GM19328 (cell line): ENCODE measurements at regions not wholly inside any gene's neighbourhood (a gene's known extent, or its start where the extent isn't known, plus 50 kb on each side); places are given as distances from the start of the nearest gene placed in this dataset.

Experiments used
- ATAC-seq: cut with Tn5 transposase; IDR thresholded peaks from one replicate; pipeline ENCODE4 v1.9.1; 2021; ENCODE audit warnings: mild to moderate bottlenecking, moderate library complexity; ENCODE audit not compliant: unreplicated experiment

DNA sequence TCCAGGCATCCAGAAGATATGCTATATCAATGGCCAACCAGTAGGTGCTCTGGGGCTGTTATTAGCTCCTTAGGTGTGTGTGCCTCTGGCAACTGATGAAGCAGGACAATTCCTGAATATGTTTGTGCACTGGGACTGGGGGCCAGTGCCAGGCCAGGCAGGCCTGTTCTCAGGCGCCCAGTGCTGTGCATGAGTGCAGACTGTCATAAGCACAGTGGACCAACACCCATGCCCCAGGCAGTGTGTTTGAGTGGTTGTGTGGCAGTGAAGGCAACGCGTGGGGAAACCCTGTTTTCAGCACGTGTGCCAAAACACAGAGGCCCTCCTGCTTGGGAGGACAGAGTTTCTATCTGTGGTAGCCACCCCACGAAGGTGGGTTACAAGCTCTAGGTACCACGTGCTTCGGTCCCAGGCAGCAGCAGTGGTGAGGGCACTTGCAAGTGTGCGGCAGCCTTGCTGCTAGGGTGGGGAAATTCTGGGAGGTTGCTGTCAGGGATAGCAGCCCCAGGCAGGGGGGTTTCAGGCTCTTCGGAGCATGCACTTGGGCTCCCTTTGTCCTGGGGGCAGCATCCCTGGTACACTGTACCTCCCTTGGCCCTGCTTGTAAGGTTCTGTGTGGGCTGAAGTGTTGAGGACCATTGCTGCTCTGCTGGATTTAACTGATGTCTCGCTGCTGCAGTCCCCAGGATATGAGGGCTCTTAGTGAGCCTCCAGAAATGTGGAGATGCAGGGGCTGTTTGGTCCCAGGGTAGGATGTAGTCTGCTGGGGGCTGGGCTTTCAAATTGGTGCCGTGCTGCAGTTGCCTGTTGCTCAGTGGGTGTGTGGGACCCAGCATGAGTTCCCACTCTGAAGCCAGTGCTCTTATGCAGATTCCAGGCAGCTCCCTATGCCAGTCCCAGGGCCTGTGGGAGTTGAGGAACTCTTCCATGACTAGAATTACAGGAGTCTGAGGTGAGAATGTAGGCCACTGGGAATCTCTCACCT is 280.9 kb downstream of the RPRM start:
- no peak for ATAC-seq

DNA sequence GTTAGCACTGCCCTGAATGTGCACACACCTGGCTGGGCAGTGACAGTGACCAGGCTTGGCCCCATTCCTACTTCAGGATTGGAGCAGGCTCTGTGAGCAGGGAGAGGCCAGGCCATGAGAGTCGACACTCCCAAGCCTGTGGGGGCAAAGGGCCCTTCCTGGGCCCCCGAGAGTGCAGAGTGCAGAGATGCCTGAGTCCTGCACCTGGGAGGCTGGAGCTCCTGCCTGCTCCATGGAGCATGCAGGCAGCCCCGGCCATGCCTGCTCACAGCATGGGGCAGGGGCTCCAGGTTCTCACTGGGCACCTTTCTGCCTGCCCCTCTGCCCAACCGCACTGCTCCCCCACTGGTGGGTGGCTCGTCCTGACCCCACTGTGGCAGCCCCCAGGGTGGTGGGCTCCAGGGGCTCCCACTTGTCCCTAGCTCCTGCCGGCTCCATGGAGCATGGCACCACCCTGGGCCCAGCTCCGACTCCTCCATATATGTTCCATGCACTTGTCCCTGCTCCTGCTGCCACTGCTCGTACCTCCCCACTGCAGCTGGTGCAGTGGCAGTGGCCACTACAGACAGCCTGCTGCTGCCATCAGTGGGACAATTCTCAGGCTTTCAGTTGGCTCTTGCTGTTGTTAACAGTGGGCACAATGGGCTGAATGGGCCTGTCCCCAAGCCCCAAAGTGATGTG is 282.0 kb downstream of the RPRM start:
- ATAC-seq: no peak

DNA sequence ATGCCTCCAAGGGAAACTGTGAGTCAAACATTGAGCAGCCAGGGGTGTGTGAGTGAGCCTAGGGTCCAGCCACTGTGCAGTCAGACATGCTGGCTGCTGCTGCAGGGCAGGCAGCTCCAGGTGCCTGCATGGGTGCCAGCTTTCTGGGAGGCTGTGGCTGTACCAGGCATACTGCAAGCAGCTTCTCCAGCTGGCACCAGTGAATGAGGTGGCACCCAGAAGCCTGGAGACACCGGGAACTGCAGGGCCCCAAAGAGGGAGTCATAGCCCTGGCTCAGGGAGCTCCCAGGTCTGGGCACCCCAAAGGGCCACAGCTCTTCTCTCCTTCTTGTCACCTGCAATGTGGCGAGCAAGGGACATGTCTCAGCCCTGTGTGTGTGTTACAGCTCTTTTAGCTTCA is 283.2 kb downstream of the RPRM start:
- ATAC-seq: no peak

DNA sequence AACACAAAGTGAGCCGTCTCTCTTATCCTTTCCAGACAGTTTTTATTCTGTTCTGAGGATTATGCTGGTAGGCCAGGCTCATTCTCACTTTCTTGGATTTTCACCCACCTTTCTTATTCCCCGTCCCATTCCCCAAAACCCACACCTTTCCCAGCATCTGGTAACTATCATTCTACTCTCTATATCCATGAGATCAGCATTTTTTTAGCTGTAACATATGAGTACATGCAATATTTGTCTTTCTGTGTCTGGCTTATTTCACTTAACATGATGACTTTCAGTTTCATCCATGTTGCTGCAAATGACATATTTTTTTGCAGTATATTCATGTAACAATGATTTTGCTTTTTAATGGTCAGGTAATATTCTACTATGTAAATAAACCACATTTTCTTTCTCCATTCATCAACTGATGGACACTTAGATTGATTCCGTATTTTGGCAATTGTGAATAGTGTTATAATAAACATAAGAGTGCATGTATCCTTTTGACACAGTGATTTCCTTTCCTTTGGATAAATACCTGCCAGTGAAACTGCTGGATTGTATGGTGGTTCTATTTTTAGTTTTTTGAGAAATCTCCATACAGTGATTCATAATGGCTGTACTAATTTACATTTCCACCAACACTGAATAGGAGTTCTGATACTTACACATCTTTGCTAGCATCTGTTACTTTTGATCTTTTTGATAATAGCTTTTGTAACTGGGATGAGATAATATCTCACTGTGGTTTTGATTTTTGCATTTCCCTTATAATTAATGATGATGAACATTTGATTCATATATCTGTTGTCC is 289.3 kb downstream of the RPRM start:
- ATAC-seq: no peak

DNA sequence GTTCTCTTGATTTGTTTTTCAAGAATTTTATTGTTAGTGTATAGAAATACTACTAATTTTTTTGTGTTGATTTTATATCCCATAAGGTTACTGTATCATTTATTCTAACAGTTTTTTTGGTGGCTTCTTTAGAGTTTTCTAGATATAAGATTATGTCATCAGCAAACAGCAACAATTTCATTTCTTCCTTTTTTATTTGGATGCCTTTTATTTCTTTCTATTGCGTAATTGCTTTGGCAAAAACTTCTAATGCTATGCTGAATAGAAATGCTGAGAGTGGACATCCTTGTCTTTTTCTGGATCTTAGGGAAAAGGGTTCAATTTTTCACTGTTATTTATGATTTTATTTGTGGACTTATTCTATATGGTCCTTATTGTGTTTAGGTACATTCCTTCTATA is 298.8 kb downstream of the RPRM start:
- no peak for ATAC-seq

DNA sequence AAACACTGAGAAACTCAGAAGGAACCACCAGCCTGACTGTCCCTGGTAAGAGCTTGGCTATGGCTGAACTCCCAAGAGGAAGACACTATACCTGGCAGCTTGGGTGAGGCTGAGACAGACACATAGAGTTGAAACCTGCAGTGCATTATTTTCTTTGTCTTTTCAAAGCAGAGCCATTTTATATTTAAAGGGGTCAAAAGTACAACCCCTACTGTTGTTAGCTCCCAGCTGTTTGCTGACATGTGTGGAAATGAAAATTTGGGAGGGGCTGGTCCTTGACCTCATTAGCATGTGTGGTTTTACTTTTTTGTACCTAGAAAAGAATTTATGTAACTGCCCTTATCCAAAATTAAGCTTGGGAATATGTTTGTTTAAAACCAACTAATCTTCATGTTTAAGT is 309.0 kb downstream of the RPRM start:
- no peak for ATAC-seq

DNA sequence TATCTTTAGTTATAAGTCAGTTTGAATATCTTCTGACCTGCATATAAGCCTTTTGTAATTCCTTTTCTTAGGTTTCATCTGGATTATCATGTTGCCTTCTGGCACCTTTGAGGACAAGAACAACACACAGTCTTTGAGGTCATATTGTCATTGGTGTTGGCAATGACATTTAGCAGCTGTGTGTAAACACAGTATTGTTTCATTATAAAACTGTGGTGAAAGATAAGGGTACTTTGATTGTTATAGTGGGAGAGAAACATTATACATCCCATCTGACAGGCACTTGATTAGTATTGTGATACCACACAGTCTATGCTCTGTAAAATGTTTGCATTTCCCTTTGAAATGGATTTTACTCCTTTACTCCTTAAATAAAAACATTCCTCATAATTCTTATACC is 313.5 kb downstream of the RPRM start:
- ATAC-seq: no peak

DNA sequence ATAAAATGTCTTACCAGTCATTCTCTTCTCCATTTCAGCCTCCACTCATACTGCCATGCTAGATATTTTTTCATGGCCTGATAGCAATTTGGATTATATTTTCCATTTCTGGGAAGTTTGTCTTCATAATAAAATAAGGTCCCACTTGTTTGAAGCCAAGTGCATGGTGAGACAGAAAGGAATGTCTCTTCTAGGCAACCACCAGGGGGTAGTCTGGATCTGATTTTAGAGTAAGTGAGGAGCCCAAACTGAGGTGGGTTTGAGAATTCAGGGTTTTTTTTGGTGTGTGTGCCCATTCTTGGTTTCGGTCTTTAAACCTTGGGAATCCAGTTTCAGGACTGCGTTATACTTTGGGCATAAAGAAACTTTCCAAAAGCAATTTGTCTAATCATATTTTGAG is 315.5 kb downstream of the RPRM start:
- no peak for ATAC-seq

DNA sequence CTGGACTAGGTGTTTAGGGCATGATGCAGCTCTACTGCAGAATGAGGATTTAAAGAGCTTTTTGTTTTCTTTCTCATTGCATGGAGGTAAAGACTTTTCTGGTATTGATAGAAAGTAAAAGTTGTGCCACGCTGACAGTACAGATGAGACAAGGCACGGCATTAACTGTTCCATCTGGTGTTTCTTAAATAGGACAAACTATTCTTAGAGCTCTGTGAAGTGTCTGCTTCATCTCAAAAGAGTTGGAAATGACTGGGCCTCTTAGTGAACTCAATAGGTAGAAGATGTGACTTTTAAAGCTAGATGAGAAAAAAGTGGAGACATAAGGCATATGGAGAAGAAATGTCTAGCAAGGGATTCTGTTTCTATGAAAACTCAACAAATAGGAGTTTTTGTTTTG is 321.8 kb downstream of the RPRM start:
- ATAC-seq: no peak

DNA sequence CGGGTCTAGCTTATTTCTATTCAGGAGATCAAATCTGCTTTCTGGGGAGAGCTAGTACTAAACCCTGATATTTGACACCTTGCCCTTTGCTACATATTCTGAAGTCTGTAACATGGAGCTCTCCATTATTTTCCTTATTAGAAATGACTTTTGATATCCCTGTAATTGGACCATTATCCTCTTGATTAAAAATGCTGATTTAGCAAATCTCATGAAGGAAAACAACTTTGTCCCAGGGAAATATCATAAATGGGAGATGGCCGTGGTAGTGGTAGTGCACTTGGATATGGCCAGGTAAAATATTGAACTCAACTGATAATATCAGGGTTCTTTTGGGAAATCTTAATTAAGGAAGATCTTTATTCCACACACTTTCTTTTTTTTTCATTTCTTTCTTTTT is 326.5 kb downstream of the RPRM start:
- ATAC-seq: no peak

DNA sequence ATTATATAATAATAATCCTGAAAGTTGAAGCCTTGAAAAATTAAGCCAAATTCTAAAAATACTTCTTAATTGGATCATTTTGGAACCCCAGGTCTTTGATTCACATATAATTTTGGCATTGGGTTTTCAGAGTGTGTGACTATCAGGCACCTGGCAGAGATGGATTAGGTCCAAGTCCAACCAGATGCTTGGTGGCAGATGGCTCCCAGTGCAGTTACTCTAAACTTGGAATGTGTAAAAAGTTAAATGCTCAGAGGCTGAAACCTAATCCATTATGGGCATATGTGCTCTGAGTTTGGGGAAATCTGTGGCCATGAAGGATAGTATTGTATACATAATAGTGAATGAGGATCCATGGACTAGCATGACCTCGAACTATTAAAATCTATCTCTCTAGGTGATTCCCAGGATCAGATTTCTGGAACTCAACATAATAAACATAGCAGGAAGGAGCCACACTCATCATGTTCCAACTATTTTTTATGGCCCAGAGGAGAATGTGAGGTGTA is 333.0 kb downstream of the RPRM start:
- ATAC-seq: no peak

DNA sequence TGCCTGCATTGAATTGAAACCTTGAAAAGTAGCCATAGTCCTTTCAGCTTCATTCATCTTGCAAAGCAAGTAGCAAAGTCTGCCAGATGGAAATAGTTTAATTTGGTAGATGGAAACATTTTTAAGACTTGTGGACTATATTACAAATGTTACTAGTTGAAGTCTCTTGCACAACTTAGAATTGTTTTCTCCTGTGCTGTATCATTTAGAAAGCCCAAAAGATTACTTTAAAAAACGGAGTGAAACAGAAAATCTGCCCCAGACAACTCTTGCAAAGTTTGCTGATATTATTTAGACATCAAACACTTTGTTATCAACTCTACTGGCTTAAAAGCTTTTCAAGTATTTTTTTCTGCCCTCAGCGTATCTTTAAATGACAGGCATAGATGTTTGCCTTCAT is 335.0 kb downstream of the RPRM start:
- ATAC-seq: no peak

DNA sequence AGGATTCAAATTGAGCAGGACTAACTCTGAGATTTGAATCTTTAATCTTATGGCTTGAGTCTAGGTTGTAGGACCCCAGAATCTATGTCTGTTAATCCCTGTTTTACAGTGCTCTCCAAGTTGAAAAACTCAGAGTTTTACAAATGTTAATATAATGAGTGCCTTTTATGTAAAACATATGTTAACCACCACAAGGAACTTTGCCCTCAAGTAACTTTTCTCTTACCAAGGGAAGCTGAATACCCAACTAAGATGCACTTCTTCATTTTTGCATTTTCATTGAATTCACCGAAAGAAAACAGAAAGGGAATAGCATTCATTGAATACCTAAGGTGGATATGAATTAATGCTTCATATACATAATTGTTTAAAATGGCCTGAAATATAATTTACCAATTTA is 338.1 kb downstream of the RPRM start:
- ATAC-seq: no peak

DNA sequence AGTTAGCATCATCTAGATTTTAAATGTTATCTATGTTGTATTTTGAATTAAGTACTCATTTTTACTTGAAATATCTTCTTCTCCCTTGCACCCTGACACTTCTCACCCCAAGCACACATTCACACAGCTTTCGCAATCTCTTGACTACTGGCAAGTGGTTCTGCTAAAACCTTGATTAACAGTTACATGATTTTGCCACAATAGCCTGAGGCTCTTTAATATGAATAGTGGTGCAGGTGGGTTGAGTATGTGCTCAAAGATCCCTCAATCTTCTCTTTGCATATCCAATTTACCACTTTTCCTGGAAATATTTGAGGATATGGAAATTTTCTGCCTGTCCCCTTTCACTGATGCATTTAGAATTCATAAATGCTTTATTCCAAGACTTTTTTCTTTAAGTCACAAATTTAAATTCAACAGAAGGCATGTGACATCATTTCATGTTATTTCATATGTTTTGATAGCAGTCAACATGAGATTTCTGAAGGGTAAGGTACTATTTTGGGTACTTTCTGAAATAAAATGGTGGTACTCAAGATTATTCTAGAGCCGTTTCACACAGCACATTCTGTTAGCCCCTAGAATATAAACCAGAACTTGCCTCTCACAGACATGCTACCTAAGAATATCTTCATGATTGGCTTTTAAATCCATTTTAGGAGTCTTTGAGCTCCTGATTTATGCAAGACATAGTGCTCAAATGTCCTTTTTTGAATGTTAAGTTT is 339.7 kb downstream of the RPRM start:
- ATAC-seq: no peak

DNA sequence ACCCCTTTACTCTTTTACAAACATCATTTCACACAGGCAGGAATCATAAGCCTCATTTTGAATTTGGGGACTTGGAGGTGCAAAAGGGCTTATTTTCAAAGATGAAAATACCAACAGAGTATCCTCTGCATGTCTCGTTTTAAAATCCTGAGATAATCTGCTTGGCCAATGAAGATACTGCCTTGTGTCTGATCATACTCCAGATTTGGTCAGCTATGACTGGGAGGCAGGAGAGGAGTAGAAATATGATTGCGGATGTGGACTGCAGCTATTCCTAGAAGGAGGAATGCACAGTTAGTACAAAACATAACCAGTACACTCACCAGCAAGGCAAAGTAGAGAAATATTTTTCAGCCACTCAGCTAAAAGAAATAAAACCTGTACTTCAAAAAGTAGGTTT is 342.3 kb downstream of the RPRM start:
- ATAC-seq: no peak

DNA sequence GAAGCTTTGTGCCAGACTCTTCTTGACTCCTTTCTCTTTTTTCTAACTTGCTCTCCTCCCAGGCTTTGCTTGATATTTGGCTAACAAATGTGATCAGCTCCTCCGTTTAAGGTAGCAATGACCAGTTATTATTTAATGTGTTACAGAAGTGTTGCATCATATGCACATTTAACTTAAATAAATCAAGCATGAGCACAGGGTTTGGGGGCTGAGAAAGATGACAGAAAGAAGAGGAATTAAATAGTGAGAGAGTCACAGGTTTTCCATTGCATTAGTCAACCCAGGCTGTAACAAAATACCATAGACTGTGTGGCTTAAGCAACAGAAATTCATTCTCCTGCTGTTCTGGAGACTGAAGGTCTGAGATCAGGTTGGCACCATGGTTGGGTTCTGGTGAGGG is 343.8 kb downstream of the RPRM start:
- ATAC-seq: no peak

DNA sequence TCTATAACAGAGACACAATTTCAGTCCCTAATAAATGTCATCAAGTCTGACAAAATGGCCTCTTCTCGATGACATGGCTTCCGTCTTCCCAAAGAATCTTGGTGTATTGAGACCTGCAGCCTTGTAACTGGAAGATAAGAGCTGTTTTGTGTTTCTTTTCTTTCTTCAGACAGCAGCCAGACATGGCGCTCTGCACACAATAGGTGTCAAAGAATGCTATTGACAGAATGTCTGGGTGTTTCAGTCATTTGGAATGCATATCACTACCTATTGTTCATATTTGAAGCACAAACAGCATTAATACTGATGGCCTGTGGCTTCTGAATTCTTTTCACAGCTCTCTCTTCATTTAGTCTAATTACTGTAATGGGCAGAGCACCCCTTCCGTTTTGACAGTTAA is 344.8 kb downstream of the RPRM start:
- ATAC-seq: no peak

DNA sequence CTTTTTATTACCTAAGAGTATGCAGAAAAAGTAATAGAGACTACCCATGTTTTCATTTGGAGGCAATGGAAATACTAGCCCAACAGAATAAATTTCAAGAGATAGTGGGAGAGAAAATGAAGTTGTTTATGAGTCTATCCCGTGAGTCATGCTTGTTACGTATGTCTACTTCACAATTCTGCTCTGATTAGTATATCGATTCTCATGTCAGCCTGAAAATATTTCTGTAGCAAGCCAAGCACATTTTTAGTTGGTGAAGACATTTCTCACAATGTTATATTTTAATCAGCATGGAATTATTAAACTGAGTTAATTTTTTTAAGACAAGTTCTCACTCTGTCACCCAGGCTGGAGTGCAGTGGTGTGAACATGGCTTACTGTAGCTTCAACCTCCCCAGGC is 346.1 kb downstream of the RPRM start:
- no peak for ATAC-seq

DNA sequence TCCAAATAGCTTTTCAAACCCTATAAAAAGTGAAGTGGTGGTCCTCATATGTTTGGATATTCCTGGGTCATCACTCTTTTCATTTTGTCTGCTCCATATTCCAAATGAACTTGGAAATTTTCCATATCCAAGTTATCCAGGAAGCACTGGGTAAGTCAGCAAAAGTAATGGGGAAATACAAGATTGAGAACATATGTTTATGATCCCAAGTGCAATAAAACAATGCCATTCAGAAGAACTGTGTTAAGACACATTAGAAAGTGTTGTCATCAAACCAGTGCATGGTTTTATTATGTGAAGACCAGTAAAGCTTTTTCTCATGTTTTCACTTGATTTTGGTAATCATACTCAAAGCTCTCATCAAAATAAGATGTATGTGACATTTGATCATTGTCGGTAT is 363.4 kb downstream of the RPRM start:
- ATAC-seq: no peak

DNA sequence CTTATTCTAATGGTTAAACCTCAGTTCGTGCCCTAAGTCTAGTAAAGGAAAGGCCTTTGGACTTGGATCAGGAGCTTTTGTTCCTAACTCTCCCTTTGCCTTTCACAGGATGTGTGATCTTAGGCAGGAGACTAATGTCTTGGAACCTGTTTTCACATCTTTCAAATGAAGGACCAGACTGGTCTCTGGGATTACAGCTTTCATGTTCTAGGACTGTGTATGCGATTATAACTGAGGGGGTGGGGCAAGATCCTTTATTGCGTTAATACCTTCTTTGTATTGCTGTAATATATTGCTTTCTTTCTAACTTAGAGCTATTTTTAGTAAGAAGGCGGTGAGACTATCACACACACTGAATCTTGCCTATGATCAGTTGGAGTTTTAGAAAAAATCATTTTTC is 368.1 kb downstream of the RPRM start:
- ATAC-seq: no peak

DNA sequence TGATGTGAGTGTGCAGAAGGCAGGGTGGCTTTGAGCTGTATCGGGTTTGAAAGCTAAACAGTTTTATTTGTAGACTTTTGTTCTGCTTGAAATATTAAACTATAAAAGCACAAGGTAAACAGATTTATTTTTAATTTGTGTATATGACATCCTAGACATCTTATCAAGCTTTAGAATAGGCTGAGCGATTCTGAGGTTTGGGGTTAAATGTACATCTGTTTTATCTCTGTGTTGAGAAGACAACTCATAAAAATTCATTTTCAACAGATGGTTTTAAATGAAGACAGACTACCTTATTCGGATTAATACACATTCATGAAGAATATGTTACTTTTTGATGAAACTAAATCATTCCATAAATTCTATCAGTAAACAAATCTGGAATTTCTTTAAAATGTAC is 368.8 kb downstream of the RPRM start:
- ATAC-seq: no peak
